NOMO-1 (cell line): ENCODE measurements at regions not wholly inside any gene's neighbourhood (a gene's known extent, or its start where the extent isn't known, plus 50 kb on each side); places are given as distances from the start of the nearest gene placed in this dataset.
A peak's percentile ranks its signal among the peaks of the same experiment; 100 is the strongest.

Experiments
- DNase-seq, 2 experiments: peaks; one replicate each; lab custom pipeline; 2025; ENCODE audit not compliant: unreplicated experiment in 2 of 2; lab: John Stamatoyannopoulos, UW

DNA sequence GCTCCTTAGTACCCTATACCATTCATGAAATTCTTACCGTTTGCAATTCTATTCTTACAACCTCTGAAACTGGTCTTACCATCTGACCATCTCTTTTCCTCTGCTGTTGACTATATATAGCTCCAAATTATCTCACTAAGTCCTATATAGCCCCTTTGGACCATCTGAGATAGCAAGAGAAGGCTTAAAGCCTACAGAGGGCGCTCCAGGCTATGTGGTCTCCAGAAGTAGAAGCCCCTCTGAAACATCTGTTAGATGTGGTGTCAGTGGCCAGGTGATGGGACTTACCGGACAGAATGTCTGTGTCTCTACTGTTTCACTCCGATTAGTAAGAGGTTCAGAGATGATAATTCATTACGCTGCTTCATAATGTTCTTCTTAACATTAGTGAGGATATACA is 140.7 kb upstream of the BMP2 start:
- DNase-seq: no peak

DNA sequence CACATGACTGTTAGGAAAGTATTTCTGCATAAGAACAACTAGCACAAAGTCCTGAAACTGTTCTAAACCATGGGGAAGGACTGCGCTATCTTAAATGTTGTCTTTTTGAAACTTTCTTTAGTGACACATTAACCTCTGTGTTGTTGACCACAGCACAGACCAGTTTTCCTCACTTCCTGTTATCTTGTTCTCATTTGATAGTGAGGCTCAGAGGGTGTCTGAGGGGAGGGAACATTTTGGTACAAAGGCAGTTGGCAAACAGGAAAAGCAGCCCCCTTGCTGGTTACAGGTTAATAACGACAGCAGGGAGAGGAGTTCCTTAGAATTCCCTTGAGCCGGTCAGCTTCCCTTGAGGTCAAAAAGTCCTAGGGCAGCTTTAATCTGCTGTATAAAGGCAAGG is 143.5 kb upstream of the BMP2 start:
- DNase-seq: peak; percentile 61 to 83

DNA sequence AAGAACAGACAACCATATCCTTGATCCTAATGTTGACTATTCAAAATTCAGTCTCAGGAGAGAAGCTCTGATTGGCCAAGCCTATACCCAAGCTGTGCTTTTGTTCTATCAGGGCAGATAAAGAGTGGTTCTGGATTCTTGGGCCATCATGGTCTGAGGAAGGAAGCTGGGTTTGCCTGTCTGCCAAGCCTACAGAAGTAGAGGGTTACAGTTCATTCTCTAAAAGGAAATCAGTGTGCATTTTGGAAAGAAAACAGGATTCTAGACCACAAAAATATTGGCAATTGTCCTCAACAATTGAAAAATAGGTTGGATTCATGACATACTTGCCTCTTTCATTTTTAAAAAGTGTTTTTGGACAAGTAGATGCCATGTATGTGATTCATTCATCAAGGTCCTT is 145.4 kb upstream of the BMP2 start:
- DNase-seq: no peak

DNA sequence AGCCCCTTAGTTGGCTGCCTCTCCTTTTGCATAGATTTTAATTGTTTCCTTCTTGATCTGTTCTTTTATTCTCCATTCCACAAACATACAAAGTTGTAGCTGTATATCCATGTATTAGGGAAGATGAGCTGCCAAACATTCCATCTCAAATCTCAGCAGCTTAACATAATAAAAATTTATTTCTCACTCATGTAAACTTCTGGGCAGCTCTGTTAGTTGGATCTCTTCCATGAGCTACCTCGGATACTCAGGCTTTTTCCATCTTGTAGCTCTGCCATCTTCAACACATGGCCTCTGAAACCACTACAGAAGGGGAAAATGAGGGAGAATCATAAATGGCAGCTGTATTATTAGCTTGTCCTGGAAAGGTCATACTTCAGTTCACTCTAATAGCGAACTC is 149.4 kb upstream of the BMP2 start:
- DNase-seq: no peak

DNA sequence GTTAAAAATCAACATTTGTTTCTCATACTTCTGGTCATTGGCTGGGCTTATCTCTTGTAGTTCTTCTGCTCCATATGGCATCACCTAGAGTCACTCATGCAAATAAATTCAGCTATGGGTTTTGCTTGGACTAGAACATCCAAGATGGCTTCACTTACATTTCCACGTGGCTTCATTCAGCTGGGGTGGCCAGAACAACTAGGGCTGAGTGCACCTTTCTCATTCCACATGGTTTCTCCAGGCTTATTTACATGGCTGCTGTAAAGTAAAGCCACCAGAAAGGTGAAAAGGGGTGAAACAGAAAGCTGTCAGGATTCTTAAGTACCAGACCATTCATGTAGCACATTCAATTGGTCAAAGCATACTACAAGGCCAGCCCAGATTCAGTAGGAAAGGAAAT is 151.1 kb upstream of the BMP2 start:
- no peak for DNase-seq

DNA sequence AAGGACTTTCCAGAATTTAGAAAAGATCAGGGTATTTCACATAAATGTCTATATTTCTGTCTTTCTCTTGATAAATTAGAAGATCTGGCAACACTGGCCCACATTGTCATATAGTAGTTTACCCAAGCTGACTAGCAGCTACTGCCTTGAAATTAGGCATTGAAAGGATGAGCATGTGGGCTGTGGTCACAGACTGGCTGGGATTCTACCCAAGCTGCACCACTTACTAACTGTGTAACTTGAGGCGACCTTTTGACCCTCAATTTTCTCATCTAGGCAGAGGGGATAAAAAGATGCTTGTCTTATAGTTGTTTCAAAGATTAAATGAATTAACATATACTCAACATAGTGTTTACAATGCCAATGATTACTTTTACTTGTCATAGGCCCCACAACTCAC is 152.7 kb upstream of the BMP2 start:
- DNase-seq: no peak

DNA sequence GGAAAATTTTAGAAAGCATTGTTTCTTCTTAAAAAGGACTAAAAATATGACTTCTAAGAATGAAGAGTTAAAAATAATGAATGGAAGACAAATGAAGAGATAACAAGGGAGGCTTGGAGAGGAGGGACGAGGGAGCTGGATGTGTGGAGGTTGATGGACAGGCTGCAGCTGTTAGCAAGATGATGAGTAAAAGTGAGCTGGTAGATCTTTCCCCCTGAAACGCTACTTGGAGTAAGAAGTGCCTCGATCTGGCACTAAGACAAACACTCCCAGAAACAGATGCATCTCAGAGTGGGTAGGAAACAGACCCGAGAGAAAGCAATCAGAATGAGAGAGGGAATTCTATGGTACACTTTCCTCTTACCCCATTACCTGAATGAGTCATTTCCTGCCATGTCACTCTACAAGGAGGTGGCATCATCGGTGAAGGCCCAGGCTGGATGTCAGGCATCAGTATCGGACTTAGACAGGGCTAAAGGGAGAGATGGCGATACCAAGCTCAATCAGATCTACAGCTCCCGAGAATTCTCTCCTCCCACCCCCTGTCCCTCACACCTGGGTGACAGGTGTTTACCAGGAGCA is 154.1 kb upstream of the BMP2 start:
- no peak for DNase-seq

DNA sequence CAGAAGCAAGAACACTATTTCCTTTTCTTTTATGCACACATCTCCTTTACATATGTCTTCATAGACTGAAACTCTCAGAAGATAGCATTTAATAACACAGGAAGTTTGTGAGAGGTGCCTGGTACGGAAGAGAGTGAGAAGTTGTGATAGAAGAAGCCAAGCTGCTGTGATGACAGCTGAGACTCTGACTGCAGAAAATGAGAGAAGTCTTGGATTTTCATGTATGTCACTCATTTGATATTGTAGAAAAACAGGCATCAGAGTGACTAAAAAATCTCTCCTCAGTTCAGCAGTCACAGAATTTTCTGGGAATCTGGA is 154.9 kb upstream of the BMP2 start:
- peak in 1 of 2 experiments; percentile 12 for DNase-seq

DNA sequence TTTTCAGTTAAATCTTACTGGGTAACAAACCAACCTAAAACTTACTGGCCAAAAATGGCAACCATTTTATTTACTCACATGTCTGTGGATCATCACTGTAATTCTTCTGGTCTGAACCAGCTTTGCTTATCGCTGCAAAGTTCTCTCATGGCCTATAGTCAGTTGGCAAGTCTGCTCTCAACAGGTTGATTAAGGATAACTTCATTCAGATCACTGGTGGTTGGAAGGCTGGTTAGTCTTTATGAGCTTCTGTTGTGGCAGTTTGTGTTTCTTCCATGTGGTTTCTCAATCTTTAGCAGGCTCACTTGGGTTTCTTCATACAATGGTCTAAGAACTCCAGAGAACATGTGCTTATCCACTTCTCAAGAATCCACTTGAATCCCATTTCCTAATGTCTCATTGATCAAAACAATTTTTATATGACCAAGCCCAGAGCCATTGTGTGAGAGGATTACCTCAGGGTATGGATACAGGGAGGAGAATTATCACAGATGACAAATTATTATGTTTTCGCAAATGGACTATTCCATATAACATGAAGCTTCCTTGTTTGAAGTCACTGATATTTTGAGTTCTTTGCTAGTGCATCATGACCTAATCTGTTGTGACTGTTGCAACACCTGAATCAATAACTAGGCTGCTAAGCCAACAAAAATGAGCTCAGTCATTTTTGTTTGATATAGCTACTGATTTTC is 155.4 kb upstream of the BMP2 start:
- DNase-seq: no peak

DNA sequence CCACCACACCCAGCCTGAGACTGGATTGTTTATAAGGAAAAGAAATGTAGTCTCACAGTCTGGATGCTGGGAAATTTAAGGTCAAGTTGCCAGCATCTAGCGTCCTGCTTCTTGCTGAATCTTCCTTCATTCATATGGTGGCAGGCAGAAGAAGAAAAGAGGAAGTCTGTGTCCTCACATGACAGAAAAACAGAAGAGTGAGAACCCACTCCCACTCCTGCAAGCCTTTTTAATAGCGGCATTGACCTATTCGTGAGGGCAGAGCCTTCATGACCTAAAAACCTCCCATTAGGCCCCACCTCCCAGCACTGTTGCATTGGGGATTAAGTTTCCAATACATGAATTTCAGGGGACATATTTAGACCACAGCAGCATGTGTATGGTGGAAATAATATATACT is 160.8 kb upstream of the BMP2 start:
- peak; percentile 23 to 41 for DNase-seq

DNA sequence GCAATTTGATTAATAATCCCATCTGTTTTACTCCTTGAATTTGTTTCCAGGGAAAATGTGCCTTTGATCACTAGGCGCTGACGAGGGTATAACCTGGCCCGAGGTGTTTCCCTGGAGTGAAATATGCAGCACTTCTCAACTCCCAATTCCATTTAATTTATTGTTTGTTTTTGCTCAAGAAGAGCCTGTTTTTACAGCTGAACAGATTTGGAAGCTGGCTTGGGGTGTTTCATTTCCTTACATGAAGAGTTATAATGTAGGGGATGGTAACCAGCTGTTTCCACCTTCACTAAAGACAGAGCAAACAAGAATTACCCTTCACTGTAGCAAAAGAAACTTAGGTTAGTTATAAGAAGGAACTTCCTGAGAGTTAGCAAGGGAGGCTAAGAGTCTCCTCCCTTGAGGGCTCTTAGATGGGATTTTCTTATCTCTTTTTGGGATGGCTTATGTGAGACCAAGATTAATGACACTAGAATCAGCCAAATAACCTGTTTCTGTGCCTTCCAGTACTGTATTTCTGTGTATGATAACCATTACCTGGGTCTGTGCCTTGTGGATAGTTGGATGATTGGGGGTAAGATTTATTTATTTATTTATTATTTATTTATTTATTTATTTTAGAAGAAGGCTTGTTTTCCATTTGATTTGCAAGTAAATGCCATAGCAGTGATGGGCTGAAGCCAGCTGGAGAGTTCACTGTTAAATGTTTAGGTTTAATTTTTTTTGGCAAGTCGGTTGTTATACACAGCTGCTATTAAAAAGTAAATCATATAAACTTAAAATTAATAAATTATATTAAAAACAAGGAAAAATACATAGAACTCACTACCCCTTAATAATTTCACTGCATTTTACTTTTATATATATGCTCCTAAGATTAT is 162.2 kb upstream of the BMP2 start:
- DNase-seq: no peak

DNA sequence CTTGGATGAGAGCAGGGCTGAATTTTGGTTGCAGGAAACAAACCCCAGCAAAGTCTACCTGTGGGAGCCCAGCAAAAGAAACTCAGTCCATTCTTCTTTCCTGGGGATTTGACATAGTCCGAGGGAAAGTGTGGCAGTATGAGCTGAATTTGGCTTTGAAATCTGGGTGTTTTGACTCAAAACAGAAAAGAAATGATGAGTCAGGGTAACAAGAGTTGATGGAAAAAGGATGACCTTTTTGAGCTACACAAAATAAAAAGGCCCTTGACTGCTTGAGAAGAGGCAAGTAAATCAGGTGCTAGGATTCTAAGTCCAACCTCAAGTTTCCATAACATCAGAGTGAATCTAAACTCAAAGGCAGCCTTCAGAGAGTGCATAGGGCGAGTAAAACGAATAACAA is 163.3 kb upstream of the BMP2 start:
- no peak for DNase-seq

DNA sequence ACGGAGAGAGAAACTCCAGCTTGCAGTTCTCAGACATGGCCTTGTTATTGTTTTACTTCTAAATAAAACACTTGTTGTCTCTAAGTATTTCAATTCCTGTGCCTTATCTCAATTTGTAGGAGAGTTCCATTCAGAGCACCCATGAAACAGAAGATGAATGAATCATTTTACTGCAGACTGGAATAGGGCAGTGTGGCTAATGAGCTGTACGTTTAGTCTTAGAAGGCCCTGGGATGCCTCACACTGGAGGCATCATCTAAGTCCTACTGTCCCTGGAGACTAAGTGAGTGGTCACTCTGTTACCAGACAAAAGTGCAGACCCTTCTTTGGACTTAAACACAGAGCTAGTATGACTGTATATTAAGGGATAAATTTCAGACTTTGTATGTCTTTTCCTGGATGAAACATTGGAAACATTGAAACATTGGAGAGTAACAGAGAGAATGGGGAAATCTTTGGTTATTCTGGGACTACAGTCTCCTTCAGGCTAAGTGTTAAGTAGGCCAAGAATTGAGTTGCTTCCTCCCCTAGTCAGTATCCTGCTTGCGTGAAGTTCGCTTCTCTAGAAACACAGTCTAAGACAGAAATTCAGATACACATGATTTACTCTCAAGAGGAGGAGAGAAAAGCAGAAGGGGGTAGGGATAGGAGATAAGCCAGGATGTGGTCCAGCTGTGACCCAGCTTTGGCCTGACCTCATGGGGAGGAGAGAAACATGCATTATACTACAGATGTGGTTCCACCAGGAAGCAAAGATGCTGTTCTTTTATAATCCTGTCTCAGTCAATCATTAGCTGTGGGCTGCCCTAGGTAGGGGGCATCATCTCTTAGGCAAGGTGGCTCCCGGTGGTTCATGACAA is 167.4 kb upstream of the BMP2 start:
- DNase-seq: no peak

DNA sequence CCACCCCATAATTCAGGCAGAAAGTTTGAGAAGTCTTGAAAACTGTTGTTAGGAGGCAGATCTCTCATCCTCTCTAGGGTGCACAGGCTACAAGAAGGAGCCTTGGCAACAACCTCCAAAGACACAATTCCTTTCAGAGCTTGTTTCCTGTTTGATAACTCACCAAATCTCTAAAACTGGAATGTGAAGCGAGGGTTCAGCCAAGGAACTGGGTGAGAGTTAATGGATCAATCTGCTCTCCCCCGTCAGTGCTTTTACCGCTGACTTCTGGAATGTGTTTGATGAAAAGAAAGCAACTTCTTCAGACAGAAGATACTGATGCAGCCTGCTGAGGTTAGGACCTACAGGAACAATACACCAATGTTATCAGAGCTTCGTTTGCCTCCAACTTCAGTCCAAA is 171.8 kb upstream of the BMP2 start:
- no peak for DNase-seq

DNA sequence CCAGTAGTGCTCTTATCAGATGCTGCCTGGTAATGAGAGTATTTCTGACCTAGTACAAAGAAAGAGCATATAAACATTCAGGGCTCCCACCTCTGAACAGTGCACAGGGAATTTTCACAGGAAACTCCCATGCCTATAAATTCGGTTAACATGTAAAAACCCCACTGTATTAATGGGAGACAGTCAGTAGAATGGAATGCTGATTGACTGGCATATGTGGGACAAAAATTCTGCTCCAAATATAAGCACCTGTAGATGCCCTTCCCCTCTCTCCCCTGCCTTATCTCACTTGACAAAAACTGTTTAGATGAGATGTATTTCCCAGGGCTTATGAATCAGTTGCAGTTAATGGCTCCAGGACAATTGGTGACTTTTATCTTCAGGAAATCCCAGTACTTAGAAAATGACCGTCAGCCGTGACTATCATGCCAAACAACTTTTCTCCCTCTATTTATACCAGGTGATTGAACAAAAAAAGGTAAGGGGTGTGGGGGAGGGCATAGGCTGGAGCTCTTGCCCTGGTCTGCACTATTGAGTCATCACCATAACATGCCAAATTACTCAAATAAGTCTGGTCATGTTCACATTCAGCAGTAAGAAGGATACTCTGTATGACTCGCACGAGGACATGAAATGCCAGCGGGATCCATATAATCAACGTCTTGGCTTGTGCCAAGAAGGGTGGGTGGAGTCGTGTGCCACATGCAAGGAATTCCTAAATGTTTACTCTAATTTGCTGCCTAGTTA is 176.4 kb upstream of the BMP2 start:
- DNase-seq: no peak

DNA sequence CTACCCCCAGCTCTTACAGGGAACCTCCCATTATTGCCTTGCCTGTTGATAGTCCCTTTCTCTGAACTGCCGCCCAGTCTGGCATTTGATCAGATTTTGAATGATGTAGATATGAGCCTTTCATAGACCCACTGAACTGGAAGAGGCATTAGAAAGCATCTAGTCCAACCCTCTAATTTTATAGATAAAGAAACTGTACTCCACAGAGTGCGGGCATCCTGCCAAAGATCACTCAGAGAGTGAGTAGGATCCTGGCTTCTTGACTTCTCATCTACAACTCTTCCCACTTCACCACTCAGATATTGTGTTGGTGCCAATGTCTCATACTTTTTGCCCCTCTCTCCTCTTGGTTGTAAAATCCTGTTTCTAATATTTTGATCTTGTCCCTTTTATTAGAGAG is 179.2 kb upstream of the BMP2 start:
- DNase-seq: no peak

DNA sequence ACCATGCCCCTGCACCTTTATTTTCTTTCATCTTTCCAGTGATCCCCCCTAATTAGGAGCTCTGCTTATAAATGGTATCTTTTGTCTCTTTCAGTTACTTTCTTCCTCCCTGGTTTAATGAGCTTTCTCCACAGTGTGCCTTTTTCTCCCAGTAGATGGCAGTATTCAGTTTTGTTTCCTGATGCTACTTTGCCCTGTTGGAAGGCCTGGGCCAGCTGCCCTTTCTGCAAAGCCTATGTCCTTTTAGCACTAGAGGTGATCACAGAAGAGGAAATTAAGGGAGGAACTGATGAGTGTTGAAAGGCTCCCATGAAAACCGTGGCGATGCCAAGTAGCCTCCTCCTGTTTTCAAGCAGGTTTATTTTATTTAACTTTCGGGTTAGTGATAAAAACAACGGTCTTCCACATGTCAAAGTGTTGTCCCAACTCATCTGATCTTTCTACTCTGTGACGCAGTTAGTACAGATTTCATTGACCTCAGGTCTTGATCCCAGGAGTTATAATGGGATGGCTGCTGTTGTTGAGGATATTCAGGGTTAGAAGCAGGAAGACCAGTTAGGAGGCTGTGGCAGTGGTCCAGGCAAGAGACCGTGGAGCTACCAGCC is 184.2 kb upstream of the BMP2 start:
- peak; percentile 75 to 81 for DNase-seq

DNA sequence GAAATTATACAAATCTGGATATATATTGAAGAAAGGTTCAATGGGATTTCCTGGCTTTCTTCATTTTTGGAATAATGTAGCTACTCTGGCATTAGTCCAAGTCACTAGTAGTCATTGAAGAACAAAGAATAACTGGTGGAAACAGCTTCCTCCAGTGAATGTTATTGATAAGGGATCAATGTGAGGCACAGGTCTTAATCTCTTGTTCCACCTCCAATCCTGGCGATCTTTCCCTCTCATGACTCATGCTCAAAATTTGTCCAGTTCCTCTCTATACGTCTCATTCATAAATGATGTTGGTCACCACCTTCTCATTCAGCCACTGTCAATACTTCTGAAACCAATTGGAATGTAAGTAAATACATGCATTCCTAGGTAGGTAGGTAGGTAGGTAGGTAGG is 185.0 kb upstream of the BMP2 start:
- DNase-seq: no peak

DNA sequence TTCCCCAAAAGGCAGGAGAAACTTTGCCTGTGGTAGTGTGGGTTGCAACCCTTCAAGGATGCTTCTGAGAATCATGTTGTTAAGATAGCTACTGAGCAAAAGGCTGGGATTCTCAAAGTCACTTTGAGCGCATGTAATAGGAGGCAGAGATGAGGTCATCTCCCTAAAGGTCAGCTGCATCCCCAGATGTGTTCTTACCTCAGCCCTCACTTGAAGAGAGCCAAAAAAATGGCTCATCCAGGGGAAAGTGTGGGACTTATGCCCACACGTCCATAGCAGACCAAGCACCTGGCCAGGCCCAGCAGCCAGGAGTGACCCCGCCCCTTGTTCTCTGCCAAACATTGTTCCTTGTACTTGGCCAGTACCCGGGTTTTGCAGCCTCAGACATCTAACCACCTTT is 187.0 kb upstream of the BMP2 start:
- DNase-seq: no peak

DNA sequence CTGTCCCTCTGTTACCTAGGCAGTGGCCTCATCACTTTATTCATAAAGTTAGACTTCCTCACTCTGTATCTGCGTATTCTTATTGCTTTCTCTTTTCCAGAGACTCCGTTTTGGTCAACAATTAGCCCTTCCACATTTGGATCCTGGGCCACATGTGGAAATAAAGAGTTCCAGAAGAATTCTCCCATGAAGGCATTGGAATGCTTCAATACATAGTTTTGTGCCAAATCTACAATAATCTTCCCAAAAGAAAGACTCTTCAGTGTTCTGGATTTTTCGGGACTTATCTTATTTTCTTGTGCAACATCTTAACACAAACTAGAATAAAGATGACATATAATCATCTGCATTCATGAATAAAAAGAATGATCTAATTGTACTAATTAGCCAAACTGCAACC is 187.7 kb upstream of the BMP2 start:
- DNase-seq: no peak
